Neural progenitor cell (in vitro differentiated cells): ENCODE measurements at regions not wholly inside any gene's neighbourhood (a gene's known extent, or its start where the extent isn't known, plus 50 kb on each side); places are given as distances from the start of the nearest gene placed in this dataset.

Experiments used
- DNase-seq: peaks from one replicate; pipeline ENCODE4 v3.0.0-alpha.2; 2016; ENCODE audit warnings: low spot score
- H2AFZ ChIP-seq: fragments of 200-600 bp; sonication (generic); replicated peaks from 2 replicates; pipeline ENCODE4 v1.6.1; 2016; ENCODE audit warnings: antibody characterized with exemption
- H3F3A ChIP-seq: fragments of 200-600 bp; sonication (generic); 2 replicates; pipeline ENCODE4 v1.6.1; 2016; ENCODE audit warnings: antibody characterized with exemption, low read depth
- H3K27ac ChIP-seq: fragments of 200-600 bp; sonication (generic); 2 replicates; pipeline ENCODE4 v1.5.1; 2016; ENCODE audit warnings: mild to moderate bottlenecking
- H3K27me3 ChIP-seq: fragments of 200-600 bp; sonication (generic); 2 replicates; pipeline ENCODE4 v1.6.1; 2016; ENCODE audit warnings: mild to moderate bottlenecking, moderate library complexity
- H3K36me3 ChIP-seq: fragments of 200-600 bp; sonication (generic); 2 replicates; pipeline ENCODE4 v1.5.1; 2016
- H3K4me1 ChIP-seq: fragments of 200-600 bp; sonication (generic); 2 replicates; pipeline ENCODE4 v1.6.1; 2016; ENCODE audit warnings: mixed run types
- H3K4me2 ChIP-seq: fragments of 200-600 bp; sonication (generic); 2 replicates; pipeline ENCODE4 v1.6.1; 2016
- H3K4me3 ChIP-seq: fragments of 200-600 bp; sonication (generic); 2 replicates; pipeline ENCODE4 v1.5.1; 2016
- H3K79me2 ChIP-seq: fragments of 200-600 bp; sonication (generic); 2 replicates; pipeline ENCODE4 v1.6.1; 2016; ENCODE audit warnings: low read depth
- H3K9ac ChIP-seq: fragments of 200-600 bp; sonication (generic); 2 replicates; pipeline ENCODE4 v1.6.1; 2016
- H3K9me3 ChIP-seq: fragments of 200-600 bp; sonication (generic); 2 replicates; pipeline ENCODE4 v1.5.1; 2016; ENCODE audit warnings: low read depth
- H4K20me1 ChIP-seq: fragments of 200-600 bp; sonication (generic); 2 replicates; pipeline ENCODE4 v1.6.1; 2016; ENCODE audit warnings: low read depth
- H3K27ac Mint-ChIP-seq: 3 replicates; pipeline ENCODE4 v1.8.0; 2021; ENCODE audit warnings: mixed read lengths
- H3K27me3 Mint-ChIP-seq: 2 replicates; pipeline ENCODE4 v1.8.0; 2022; ENCODE audit warnings: low read depth, mild to moderate bottlenecking, inconsistent platforms, moderate library complexity, mixed read lengths; ENCODE audit not compliant: insufficient read depth
- H3K36me3 Mint-ChIP-seq: 3 replicates; pipeline ENCODE4 v1.8.0; 2021; ENCODE audit warnings: mixed read lengths
- H3K4me1 Mint-ChIP-seq: 3 replicates; pipeline ENCODE4 v1.8.0; 2021; ENCODE audit warnings: mixed read lengths
- H3K4me3 Mint-ChIP-seq: 3 replicates; pipeline ENCODE4 v1.8.0; 2021; ENCODE audit warnings: mild to moderate bottlenecking, moderate library complexity, mixed read lengths
- H3K9me3 Mint-ChIP-seq: 3 replicates; pipeline ENCODE4 v1.8.0; 2020; ENCODE audit warnings: mixed read lengths
- CTCF ChIP-seq: fragments of 200-600 bp; sonication (generic); IDR thresholded peaks from 2 replicates; pipeline ENCODE4 v1.5.1; 2017; ENCODE audit warnings: antibody characterized with exemption, mild to moderate bottlenecking
- EZH2 ChIP-seq: fragments of 200-600 bp; sonication (generic); IDR thresholded peaks from 2 replicates; pipeline ENCODE4 v1.6.1; 2017; ENCODE audit warnings: antibody characterized with exemption, mild to moderate bottlenecking, moderate library complexity
- EZH2phosphoT487 ChIP-seq: fragments of 200-600 bp; sonication (generic); IDR thresholded peaks from 2 replicates; pipeline ENCODE4 v1.6.1; 2017; ENCODE audit warnings: antibody characterized with exemption

DNA sequence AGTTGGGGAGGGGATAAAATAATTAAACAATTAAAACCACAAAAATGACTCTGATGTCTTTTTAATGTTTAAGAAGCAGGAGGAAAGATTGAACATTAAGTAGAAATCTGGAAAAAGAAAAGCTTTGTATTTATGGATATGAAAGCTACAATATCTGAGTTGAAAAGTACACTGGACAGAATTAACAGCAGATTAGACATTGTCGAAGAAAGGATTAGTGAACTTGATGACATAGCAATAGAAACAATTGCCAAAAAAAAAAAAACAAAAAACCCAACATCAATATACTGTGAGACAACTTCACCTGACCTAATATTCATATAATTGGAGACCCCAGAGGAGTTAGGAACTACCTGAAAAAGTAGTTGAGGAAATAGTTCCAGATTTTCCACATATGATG lies 289.5 kb upstream of the RGS6 start:
- Histone ChIP-seq H3K9ac (no peak overlapping the region), H3K4me3 (no peak overlapping the region), H4K20me1 (peaks cover 13% of the 10 kb centered on the region), H3K4me1 (peaks cover 12% of the 10 kb centered on the region), H3K27me3 (no peaks in the 10 kb centered on the region), H3K79me2 (no peaks in the 10 kb centered on the region), H3K4me2 (no peak overlapping the region), H3K9me3 (no peaks in the 10 kb centered on the region), H2AFZ (no peak overlapping the region), H3F3A (peaks cover 13% of the 10 kb centered on the region), H3K27ac (no peak overlapping the region), H3K36me3 (peaks cover 3% of the 10 kb centered on the region)
- H3K4me3 Mint-ChIP-seq, result no peak overlapping the region
- peaks cover 25% of the 10 kb centered on the region for H3K9me3 Mint-ChIP-seq
- H3K27me3 Mint-ChIP-seq, result no peaks in the 10 kb centered on the region
- H3K36me3 Mint-ChIP-seq, result peaks cover 39% of the 10 kb centered on the region
- H3K27ac Mint-ChIP-seq, result no peak overlapping the region
- peaks cover 15% of the 10 kb centered on the region for H3K4me1 Mint-ChIP-seq
- no peak for TF ChIP-seq CTCF
- no peak for TF ChIP-seq EZH2phosphoT487
- no peak for TF ChIP-seq EZH2
- DNase-seq, result no peak

GRCh38 chr14:71645656-71646055 lies 286.6 kb upstream of the RGS6 start:
- Mint-ChIP-seq H3K9me3 (peaks cover 25% of the 10 kb centered on the region), H3K27ac (no peak overlapping the region), H3K36me3 (peaks cover 38% of the 10 kb centered on the region), H3K4me3 (no peak overlapping the region), H3K4me1 (peaks cover 29% of the 10 kb centered on the region), H3K27me3 (no peaks in the 10 kb centered on the region)
- Histone ChIP-seq H3K4me2 (no peak overlapping the region), H3K9me3 (no peaks in the 10 kb centered on the region), H3K4me1 (peaks cover 17% of the 10 kb centered on the region), H3K36me3 (peaks cover 3% of the 10 kb centered on the region), H3F3A (peaks cover 13% of the 10 kb centered on the region), H3K4me3 (no peak overlapping the region), H3K27ac (no peak overlapping the region), H3K79me2 (no peaks in the 10 kb centered on the region), H3K9ac (no peak overlapping the region), H3K27me3 (no peaks in the 10 kb centered on the region), H2AFZ (no peak overlapping the region), H4K20me1 (peaks cover 14% of the 10 kb centered on the region)
- DNase-seq, result no peak
- TF ChIP-seq CTCF, result no peak
- TF ChIP-seq EZH2phosphoT487, result no peak
- no peak for TF ChIP-seq EZH2

- Histone ChIP-seq H3K4me1 (peaks cover 17% of the 10 kb centered on the region), H3K9ac (no peak overlapping the region), H3K4me3 (no peak overlapping the region), H3K79me2 (no peaks in the 10 kb centered on the region), H3K27ac (no peak overlapping the region), H2AFZ (no peak overlapping the region), H3K27me3 (no peaks in the 10 kb centered on the region), H3F3A (peaks cover 13% of the 10 kb centered on the region), H4K20me1 (peaks cover 14% of the 10 kb centered on the region), H3K9me3 (no peaks in the 10 kb centered on the region), H3K4me2 (no peak overlapping the region), H3K36me3 (peaks cover 3% of the 10 kb centered on the region)
- DNase-seq, result no peak
- H3K9me3 Mint-ChIP-seq, result peaks cover 22% of the 10 kb centered on the region
- no peak overlapping the region for H3K4me3 Mint-ChIP-seq
- no peaks in the 10 kb centered on the region for H3K27me3 Mint-ChIP-seq
- TF ChIP-seq EZH2 (no peak), CTCF (no peak), EZH2phosphoT487 (no peak)
- no peak overlapping the region for H3K27ac Mint-ChIP-seq
- H3K4me1 Mint-ChIP-seq, result peaks cover 33% of the 10 kb centered on the region
- H3K36me3 Mint-ChIP-seq, result peaks cover 40% of the 10 kb centered on the region
Measured at GRCh38 chr14:71646518-71646917, 285.7 kb upstream of the RGS6 start.
